Skeletal muscle tissue (tissue), 3 donors: ENCODE measurements at regions not wholly inside any gene's neighbourhood (a gene's known extent, or its start where the extent isn't known, plus 50 kb on each side); places are given as distances from the start of the nearest gene placed in this dataset.

Source experiments
- H3K27ac ChIP-seq: one replicate; pipeline ENCODE4 v1.7.0; 2013; ENCODE audit warnings: mild to moderate bottlenecking, low read depth, low read length, inconsistent platforms
- H3K27me3 ChIP-seq, 3 donors: one replicate each; pipeline ENCODE4 v1.7.0; 2013; ENCODE audit warnings: low read length in 3 of 3; ENCODE audit not compliant: control insufficient read depth in 3 of 3, insufficient read depth in 3 of 3
- H3K36me3 ChIP-seq, 3 donors: one replicate each; pipeline ENCODE4 v1.7.0; 2013; ENCODE audit warnings: low read length in 3 of 3; ENCODE audit not compliant: control insufficient read depth in 3 of 3, insufficient read depth in 3 of 3
- H3K4me1 ChIP-seq, 3 donors: one replicate each; pipeline ENCODE4 v1.7.0; 2013; ENCODE audit warnings: low read length in 3 of 3, mild to moderate bottlenecking in 3 of 3; ENCODE audit not compliant: control insufficient read depth in 3 of 3, insufficient read depth in 3 of 3
- H3K4me3 ChIP-seq, 3 donors: one replicate each; pipeline ENCODE4 v1.7.0; 2013; ENCODE audit warnings: low read length in 3 of 3
- H3K9ac ChIP-seq, 3 donors: one replicate each; pipeline ENCODE4 v1.7.0; 2013; ENCODE audit warnings: low read length in 3 of 3, mild to moderate bottlenecking in 3 of 3, moderate library complexity in 2 of 3, low read depth in 1 of 3
- H3K9me3 ChIP-seq, 3 donors: one replicate each; pipeline ENCODE4 v1.7.0; 2013; ENCODE audit warnings: low read length in 3 of 3; ENCODE audit not compliant: control insufficient read depth in 3 of 3
- donor health status: Osteomylitis.

GRCh38 chr13:74705438-74705837 lies 571.2 kb upstream of the KLF12 start:
- Histone ChIP-seq H3K9me3 (no peaks in the 10 kb centered on the region), H3K27ac (no peak overlapping the region), H3K27me3 (no peaks in the 10 kb centered on the region), H3K9ac (no peak overlapping the region), H3K36me3 (no peaks in the 10 kb centered on the region), H3K4me3 (no peak overlapping the region), H3K4me1 (no peaks in the 10 kb centered on the region)

- Histone ChIP-seq H3K27me3 (no peaks in the 10 kb centered on the region), H3K27ac (no peak overlapping the region), H3K9ac (no peak overlapping the region), H3K4me1 (no peaks in the 10 kb centered on the region), H3K4me3 (no peak overlapping the region), H3K9me3 (no peaks in the 10 kb centered on the region), H3K36me3 (no peaks in the 10 kb centered on the region)
Measured at GRCh38 chr13:74703855-74704387, 569.7 kb upstream of the KLF12 start.

DNA sequence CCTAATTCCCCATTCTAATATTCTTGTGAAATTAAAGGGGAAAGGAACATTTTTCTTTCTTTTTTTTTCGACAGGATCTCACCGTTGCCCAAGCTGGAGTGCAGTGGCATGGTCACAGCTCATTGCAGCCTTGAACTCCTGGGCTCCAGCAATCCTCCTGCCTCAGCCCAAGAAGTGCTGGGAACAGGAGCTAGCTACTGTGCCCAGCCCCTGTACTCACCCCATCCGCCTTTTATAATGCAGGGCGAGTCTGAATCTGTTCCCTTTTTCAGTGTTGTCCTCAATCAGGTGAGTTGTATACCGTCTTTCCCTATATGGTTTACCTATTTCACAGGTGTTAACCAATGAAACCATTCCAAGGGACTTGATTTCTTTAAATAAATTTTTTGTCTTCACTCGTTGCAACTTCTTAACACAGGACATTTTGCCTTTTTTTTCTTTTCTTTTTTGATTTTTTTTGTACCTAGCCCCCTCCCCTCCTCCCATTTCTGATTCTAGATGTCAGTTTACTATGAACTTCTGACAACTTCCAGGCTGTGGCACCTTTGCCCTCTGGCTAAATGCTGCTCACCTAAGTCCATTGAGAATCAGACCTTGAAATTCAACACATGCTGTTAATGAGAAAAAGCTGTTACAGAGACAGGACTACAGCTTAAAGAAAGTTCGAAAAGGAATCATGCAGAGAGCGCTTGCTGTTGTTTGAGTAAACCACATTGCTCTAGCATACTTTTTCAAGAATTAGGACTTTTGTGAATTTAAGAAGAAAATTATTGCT lies 562.1 kb upstream of the KLF12 start:
- no peaks in the 10 kb centered on the region for H3K9me3 ChIP-seq
- no peak overlapping the region for H3K9ac ChIP-seq
- no peak overlapping the region for H3K4me3 ChIP-seq
- H3K4me1 ChIP-seq: no peaks in the 10 kb centered on the region
- no peaks in the 10 kb centered on the region for H3K36me3 ChIP-seq
- no peak overlapping the region for H3K27ac ChIP-seq
- H3K27me3 ChIP-seq: no peaks in the 10 kb centered on the region

DNA sequence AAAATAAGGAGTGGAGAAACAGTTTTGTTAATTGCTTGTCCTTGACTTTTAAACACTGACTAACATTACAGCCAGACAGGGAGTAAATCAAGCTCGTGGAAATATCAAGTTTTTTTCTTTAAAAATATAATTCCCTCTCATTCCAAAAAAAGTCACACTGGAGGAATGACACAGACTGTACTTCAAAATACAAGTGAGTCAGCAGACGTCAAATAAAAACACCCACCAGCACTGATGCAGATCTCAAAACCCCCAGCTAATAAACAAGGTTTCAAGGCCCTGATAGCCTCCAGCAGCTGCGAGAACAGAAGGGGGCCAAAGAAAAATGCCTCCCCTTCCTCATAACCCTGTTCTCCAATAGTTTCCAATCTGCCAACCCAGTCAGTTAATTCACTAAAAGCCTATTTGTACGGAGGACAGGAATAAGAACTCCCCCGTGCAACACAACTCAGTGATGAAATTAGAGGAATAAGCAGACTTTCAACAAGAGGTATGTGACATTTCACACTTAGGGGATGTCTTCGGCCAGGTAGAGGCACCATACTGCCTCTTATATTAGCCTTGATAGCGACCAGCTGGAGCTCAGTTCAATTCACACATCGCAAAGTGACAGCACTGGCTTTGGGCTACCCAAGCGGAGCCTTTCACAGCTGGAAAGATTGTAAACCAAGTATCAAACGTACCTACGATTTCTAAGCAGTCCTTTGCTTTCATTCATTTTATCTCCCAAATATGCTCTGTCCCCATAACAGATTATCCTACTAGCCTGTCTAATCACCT lies 561.0 kb upstream of the KLF12 start:
- H3K9ac ChIP-seq: no peak overlapping the region
- no peaks in the 10 kb centered on the region for H3K9me3 ChIP-seq
- no peak overlapping the region for H3K4me3 ChIP-seq
- no peaks in the 10 kb centered on the region for H3K36me3 ChIP-seq
- no peaks in the 10 kb centered on the region for H3K4me1 ChIP-seq
- H3K27me3 ChIP-seq: no peaks in the 10 kb centered on the region
- H3K27ac ChIP-seq: no peak overlapping the region

GRCh38 chr13:74687442-74688182 lies 553.4 kb upstream of the KLF12 start:
- Histone ChIP-seq H3K4me3 (no peak overlapping the region), H3K27ac (no peak overlapping the region), H3K4me1 (no peaks in the 10 kb centered on the region), H3K36me3 (no peaks in the 10 kb centered on the region), H3K9me3 (no peaks in the 10 kb centered on the region), H3K9ac (no peak overlapping the region), H3K27me3 (no peaks in the 10 kb centered on the region)

- H3K9me3 ChIP-seq: no peaks in the 10 kb centered on the region
- H3K36me3 ChIP-seq: no peaks in the 10 kb centered on the region
- no peak overlapping the region for H3K4me3 ChIP-seq
- H3K27ac ChIP-seq: no peak overlapping the region
- H3K9ac ChIP-seq: no peak overlapping the region
- H3K27me3 ChIP-seq: no peaks in the 10 kb centered on the region
- no peaks in the 10 kb centered on the region for H3K4me1 ChIP-seq
Measured at GRCh38 chr13:74683411-74683810, 549.2 kb upstream of the KLF12 start.

DNA sequence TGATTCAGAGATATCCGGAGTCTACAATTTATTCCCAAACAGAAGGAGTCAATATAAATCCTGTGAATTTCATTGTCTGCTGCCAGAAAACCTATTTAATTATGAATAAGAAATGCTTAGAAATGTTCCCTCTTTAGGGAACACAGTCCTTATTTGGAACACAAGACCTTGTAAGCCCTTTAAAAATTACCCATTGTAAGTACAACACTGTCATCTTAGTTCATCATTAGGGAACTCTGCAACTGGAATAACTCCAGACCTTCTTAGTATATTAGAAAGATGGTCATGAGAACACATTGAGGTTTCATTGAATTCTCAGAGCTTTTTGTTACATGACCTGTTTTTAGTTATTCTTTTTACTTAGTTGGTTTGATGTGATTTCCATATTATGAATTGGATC lies 548.5 kb upstream of the KLF12 start:
- H3K4me3 ChIP-seq: no peak overlapping the region
- H3K27me3 ChIP-seq: no peaks in the 10 kb centered on the region
- no peak overlapping the region for H3K27ac ChIP-seq
- no peaks in the 10 kb centered on the region for H3K9me3 ChIP-seq
- H3K9ac ChIP-seq: no peak overlapping the region
- no peaks in the 10 kb centered on the region for H3K4me1 ChIP-seq
- no peaks in the 10 kb centered on the region for H3K36me3 ChIP-seq

GRCh38 chr13:74681891-74682290 lies 547.7 kb upstream of the KLF12 start:
- Histone ChIP-seq H3K9ac (no peak overlapping the region), H3K9me3 (no peaks in the 10 kb centered on the region), H3K27me3 (no peaks in the 10 kb centered on the region), H3K36me3 (no peaks in the 10 kb centered on the region), H3K4me1 (no peaks in the 10 kb centered on the region), H3K27ac (no peak overlapping the region), H3K4me3 (no peak overlapping the region)

GRCh38 chr13:74678308-74678965 lies 544.2 kb upstream of the KLF12 start:
- H3K27ac ChIP-seq: no peak overlapping the region
- H3K9ac ChIP-seq: no peak overlapping the region
- H3K4me3 ChIP-seq: no peak overlapping the region
- H3K27me3 ChIP-seq: no peaks in the 10 kb centered on the region
- H3K9me3 ChIP-seq: no peaks in the 10 kb centered on the region
- no peaks in the 10 kb centered on the region for H3K36me3 ChIP-seq
- no peaks in the 10 kb centered on the region for H3K4me1 ChIP-seq
